Calu3 (cell line): ENCODE measurements at regions not wholly inside any gene's neighbourhood (a gene's known extent, or its start where the extent isn't known, plus 50 kb on each side); places are given as distances from the start of the nearest gene placed in this dataset.

Source experiments
- BruUV-seq: library from RNA; stranded (reverse); fragments of 400-500 nt; replicated peaks from 2 replicates; lab custom pipeline; 2021; lab: Mats Ljungman, UMichigan
- CTCF ChIA-PET: fragments of 300-600 bp; sonication (Branson Sonifier 250); formaldehyde crosslinking; loops from one replicate; lab custom pipeline; 2022; ENCODE audit warnings: antibody characterized with exemption; lab: Charles Lee
- DNase-seq: peaks from one replicate; pipeline ENCODE4 v3.0.0; 2022
- H3K27ac Mint-ChIP-seq: one replicate; pipeline ENCODE4 v1.8.0; 2022; ENCODE audit warnings: mixed read lengths; ENCODE audit not compliant: unreplicated experiment
- H3K27me3 Mint-ChIP-seq: one replicate; pipeline ENCODE4 v1.8.0; 2022; ENCODE audit warnings: mixed read lengths; ENCODE audit not compliant: unreplicated experiment
- H3K36me3 Mint-ChIP-seq: one replicate; pipeline ENCODE4 v1.8.0; 2022; ENCODE audit warnings: mild to moderate bottlenecking, moderate library complexity, mixed read lengths; ENCODE audit not compliant: insufficient read depth, unreplicated experiment
- H3K4me1 Mint-ChIP-seq: one replicate; pipeline ENCODE4 v1.8.0; 2022; ENCODE audit warnings: mild to moderate bottlenecking, low read depth, mixed read lengths; ENCODE audit not compliant: unreplicated experiment
- H3K4me3 Mint-ChIP-seq: one replicate; pipeline ENCODE4 v1.8.0; 2022; ENCODE audit warnings: mild to moderate bottlenecking, low read depth, moderate library complexity, mixed read lengths; ENCODE audit not compliant: unreplicated experiment
- H3K9me3 Mint-ChIP-seq: one replicate; pipeline ENCODE4 v1.8.0; 2022; ENCODE audit warnings: low read depth, mixed read lengths; ENCODE audit not compliant: unreplicated experiment
- intact Hi-C: fragments of 100-400 bp; cut with micrococcal nuclease; formaldehyde crosslinking; loops from one replicate; pipeline ENCODE4 v1.10.0; 2022; ENCODE audit not compliant: unreplicated experiment
- TF ChIP-seq, protein P1 (sequence below): fragments of 200-600 bp; IDR thresholded peaks from one replicate; pipeline ENCODE4 v1.8.0; 2022; ENCODE audit warnings: antibody characterized with exemption; ENCODE audit not compliant: unreplicated experiment

DNA sequence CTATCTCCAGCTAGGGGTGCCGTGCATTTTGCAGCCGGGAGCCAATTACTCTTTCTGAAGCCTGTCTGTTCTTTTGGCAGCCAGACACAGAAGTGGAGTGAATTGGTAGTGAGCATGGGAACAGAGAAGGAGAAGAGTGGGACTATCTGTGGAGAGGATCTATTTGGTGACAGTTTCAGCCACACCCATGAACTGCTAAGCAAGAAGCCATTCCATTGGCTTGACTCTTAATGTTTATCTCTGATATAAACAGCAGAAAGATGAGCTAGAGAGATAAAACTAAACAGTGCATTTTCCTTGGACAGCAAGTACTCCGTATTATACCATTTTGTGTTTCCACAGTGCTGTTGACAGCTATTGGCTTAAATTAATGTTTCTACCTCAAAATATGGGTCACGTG lies 259.6 kb upstream of the THUMPD2 start:
- Mint-ChIP-seq H3K4me1 (peaks cover 9% of the 10 kb centered on the region), H3K36me3 (no peaks in the 10 kb centered on the region), H3K9me3 (no peaks in the 10 kb centered on the region), H3K4me3 (no peak overlapping the region), H3K27ac (no peak overlapping the region), H3K27me3 (no peaks in the 10 kb centered on the region)
- TF ChIP-seq, protein P1, sequence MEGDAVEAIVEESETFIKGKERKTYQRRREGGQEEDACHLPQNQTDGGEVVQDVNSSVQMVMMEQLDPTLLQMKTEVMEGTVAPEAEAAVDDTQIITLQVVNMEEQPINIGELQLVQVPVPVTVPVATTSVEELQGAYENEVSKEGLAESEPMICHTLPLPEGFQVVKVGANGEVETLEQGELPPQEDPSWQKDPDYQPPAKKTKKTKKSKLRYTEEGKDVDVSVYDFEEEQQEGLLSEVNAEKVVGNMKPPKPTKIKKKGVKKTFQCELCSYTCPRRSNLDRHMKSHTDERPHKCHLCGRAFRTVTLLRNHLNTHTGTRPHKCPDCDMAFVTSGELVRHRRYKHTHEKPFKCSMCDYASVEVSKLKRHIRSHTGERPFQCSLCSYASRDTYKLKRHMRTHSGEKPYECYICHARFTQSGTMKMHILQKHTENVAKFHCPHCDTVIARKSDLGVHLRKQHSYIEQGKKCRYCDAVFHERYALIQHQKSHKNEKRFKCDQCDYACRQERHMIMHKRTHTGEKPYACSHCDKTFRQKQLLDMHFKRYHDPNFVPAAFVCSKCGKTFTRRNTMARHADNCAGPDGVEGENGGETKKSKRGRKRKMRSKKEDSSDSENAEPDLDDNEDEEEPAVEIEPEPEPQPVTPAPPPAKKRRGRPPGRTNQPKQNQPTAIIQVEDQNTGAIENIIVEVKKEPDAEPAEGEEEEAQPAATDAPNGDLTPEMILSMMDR = no peak
- intact Hi-C loops = no loop called here
- no TSS peak for BruUV-seq
- no peak for DNase-seq
- CTCF ChIA-PET = no interaction called here

DNA sequence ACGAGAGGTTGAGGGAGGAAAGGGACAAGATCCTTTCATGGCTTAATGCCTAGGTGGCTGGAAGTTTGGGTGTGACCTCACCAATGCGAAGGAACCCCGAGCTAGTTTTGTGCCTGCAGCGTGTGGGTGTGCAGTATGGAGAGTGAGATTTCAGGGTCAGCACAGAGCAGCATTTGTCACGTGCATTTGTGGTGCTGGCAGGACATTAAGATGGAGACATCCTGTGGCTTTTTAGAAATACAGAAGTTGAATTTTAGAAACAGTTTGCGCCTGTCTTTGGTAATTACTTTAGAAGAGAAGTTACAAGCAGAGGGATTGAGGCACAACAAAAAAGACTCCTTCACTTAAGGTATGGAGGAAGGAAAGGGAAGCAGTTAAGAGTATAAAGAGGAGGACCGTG lies 258.2 kb upstream of the THUMPD2 start:
- Mint-ChIP-seq H3K4me1 (peaks cover 7% of the 10 kb centered on the region), H3K36me3 (no peaks in the 10 kb centered on the region), H3K27ac (no peak overlapping the region), H3K9me3 (no peaks in the 10 kb centered on the region), H3K4me3 (no peak overlapping the region), H3K27me3 (no peaks in the 10 kb centered on the region)
- no peak for DNase-seq
- CTCF ChIA-PET = no interaction called here
- intact Hi-C loops = no loop called here
- TF ChIP-seq, protein P1 = no peak
- no TSS peak for BruUV-seq

DNA sequence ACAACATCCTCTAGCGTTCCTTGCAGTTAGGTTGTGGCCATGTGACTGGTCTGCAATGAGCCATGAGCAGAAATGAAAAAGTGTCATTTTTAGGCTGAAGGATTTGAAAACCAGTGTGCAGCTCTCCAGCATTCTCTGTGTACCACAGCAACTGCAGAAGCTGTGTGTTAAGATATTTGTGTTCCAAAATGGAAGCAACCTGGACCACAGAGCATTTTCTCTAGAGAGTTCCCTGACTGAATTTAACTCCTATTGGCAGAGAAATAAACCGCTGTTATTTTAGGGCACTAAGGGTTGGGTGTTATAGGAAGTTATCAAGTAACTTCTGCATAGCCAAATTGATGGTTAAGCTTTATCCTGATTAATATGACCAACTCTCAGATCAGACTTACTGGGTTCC lies 257.2 kb upstream of the THUMPD2 start:
- intact Hi-C loops = no loop called here
- Mint-ChIP-seq H3K27me3 (no peaks in the 10 kb centered on the region), H3K4me1 (no peaks in the 10 kb centered on the region), H3K4me3 (no peak overlapping the region), H3K36me3 (no peaks in the 10 kb centered on the region), H3K9me3 (no peaks in the 10 kb centered on the region), H3K27ac (no peak overlapping the region)
- CTCF ChIA-PET = no interaction called here
- TF ChIP-seq, protein P1 = no peak
- BruUV-seq = no TSS peak
- DNase-seq = no peak

DNA sequence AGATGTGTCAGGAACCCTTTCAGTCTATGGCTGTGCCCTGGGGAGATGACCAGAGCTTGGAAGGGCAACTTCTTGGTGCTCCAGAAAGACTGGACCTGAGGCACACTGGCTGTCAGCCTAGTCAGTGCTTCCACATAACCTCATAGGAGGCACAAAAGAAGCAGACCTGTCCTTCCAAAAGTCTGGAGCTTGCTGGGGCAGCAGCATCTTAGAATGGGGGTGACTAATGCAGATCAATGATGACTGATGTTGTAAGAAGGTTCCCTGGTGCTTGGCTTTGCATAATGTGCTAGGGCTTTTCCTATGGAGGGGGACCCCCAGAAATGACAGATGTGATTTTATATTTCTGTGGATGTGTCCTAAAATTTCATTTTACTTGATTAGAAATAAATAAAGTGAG lies 255.7 kb upstream of the THUMPD2 start:
- Mint-ChIP-seq H3K4me1 (no peaks in the 10 kb centered on the region), H3K36me3 (no peaks in the 10 kb centered on the region), H3K27ac (no peak overlapping the region), H3K27me3 (no peaks in the 10 kb centered on the region), H3K4me3 (no peak overlapping the region), H3K9me3 (no peaks in the 10 kb centered on the region)
- intact Hi-C loops = no loop called here
- no peak for DNase-seq
- CTCF ChIA-PET = no interaction called here
- TF ChIP-seq, protein P1 = no peak
- no TSS peak for BruUV-seq
